Erythroblast (primary cell): ENCODE measurements at regions not wholly inside any gene's neighbourhood (a gene's known extent, or its start where the extent isn't known, plus 50 kb on each side); places are given as distances from the start of the nearest gene placed in this dataset.
"Not testable (repeated sequence)": the region's sequence is repeated elsewhere in the genome, so short reads cannot be mapped to it uniquely, and the experiment has no call there.

Experiments used
- DNase-seq, 2 experiments: peaks; one replicate each; lab custom pipeline; 2025; lab: John Stamatoyannopoulos, UW
- GATA1 ChIP-seq: IDR thresholded peaks from 2 replicates; pipeline ENCODE4 v1.6.1; 2011; ENCODE audit warnings: low read depth, mild to moderate bottlenecking, control low read depth, low read length, moderate library complexity
- POLR2A ChIP-seq: IDR thresholded peaks from 2 replicates; pipeline ENCODE4 v1.6.1; 2011; ENCODE audit warnings: mild to moderate bottlenecking, low read length

DNA sequence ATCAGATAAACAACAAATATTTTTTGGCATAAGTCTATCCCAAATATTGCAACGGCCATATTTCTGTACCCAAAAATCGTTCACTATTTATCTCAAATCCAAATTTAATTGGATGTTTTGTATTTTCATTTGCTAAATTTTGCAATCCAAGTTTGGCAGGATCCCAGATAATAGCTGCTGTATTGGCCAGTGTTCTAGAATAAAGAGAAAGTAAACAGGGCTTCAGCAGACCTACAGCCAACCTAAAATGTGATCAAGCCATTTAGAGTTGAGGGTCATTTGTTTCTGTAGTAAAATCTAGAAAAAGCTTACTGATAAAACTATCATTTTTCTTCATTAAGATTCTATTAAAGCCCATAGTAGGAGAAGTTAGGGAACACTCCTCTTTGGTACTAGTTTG lies 506.6 kb upstream of the PTBP2 start:
- TF ChIP-seq GATA1 (no peak), POLR2A (no peak)

GRCh38 chr1:96220651-96221050 lies 500.9 kb upstream of the PTBP2 start:
- DNase-seq = no peak
- TF ChIP-seq POLR2A (no peak), GATA1 (no peak)

More for the DNA sequence above, 506.6 kb upstream of the PTBP2 start:
- no peak for DNase-seq

- TF ChIP-seq GATA1 = no peak
- TF ChIP-seq POLR2A = no peak
Measured at GRCh38 chr1:96222701-96223100, 498.9 kb upstream of the PTBP2 start.

DNA sequence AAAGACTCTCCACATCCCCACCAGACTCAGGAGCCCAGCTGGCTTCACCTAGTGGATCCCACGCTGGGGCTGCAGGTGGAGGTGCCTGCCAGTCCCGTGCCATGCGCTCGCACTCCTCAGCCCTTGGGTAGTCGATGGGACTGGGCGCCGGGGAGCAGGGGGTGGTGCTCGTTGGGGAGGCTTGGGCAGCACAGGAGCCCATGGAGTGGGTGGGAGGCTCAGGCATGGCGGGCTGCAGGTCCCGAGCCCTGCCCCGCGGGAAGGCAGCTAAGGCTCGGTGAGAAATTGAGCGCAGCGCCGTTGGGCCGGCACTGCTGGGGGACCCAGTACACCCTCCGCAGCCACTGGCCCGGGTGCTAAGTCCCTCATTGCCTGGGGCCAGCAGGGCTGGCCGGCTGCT lies 497.4 kb upstream of the PTBP2 start:
- not testable (repeated sequence) for DNase-seq

More at GRCh38 chr1:96222701-96223100, 498.9 kb upstream of the PTBP2 start:
- DNase-seq = no peak

- DNase-seq = no peak
- no peak for TF ChIP-seq GATA1
- TF ChIP-seq POLR2A = no peak
Measured at GRCh38 chr1:96233422-96233821, 488.2 kb upstream of the PTBP2 start.

DNA sequence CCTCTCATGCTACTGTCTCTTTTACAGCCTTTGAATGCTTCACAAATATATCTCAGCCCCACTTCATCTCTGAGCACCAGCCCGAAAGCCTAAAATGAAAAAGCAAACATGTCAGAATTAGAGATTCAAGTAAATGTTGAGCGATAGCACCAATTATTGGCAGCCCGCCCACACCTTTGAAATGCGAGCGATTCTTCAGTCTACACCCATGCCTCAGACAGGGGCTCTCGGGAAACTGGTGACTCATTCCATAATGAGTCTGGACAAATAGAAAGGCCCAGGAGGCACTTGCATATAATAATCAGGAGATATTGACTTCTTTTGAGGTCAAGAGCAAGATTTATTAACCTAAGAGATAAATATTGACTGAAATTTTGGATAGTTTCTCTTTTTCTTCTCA lies 487.3 kb upstream of the PTBP2 start:
- DNase-seq = peak in 1 of 2 experiments; percentile 11

GRCh38 chr1:96236156-96236739 lies 485.3 kb upstream of the PTBP2 start:
- peak; percentile 23 to 49 for DNase-seq

More for the DNA sequence above, 487.3 kb upstream of the PTBP2 start:
- TF ChIP-seq GATA1 = no peak

DNA sequence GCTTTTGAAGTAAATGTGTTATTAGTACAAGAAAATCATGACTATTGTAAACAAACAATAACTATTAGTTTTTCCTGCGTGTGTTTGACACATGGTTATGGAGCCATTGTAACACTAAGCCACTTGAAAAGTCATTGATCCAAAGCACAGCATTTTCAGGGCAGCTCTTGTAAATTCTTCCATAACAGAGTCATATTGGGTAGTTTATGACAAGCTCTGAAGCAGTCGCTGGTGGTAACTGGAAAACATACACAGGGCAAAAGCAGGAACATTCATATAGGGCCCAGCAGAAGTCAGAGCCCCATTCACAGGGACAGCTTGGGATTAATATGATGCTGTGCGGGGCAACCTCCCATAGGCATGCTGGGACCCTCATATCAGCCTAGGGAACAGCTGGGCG lies 483.2 kb upstream of the PTBP2 start:
- DNase-seq = no peak
- no peak for TF ChIP-seq POLR2A
- TF ChIP-seq GATA1 = no peak

More at GRCh38 chr1:96236156-96236739, 485.3 kb upstream of the PTBP2 start:
- TF ChIP-seq POLR2A (no peak), GATA1 (no peak)

GRCh38 chr1:96240438-96240837 lies 481.1 kb upstream of the PTBP2 start:
- DNase-seq = no peak
- TF ChIP-seq POLR2A = no peak
- no peak for TF ChIP-seq GATA1

- DNase-seq = no peak
- no peak for TF ChIP-seq GATA1
- TF ChIP-seq POLR2A = no peak
Measured at GRCh38 chr1:96253246-96254035, 468.1 kb upstream of the PTBP2 start.

DNA sequence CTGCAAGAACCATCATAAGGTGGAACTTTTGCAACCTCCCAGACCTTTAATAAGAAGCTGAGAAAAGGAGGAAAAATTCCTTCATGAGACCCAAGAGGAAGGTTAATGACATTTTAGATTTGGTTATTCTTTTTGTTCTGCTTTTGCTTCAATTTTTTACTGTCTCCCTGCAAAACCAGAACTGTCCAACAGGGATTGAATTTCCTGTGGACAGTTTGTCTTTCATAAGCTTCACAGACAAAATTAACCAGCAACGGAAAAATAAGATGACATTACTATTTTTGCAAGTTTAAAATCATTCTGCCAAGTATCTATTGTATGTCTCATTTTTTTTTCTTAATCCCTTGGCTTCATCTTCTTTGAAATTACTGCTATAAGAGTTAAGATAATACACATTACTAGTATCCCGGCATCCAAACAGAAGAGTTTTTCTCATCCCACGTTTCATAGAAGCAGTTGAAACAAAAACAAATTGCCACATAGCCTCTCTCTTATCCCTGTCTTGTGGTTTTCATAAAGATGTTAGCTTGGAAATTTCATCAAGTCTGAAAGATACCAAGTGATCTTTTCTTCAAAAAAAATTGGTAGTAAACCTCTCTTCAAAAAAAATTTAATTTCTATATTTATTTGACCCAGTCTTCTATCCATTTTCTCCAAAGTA lies 465.3 kb upstream of the PTBP2 start:
- DNase-seq = no peak
- no peak for TF ChIP-seq POLR2A

GRCh38 chr1:96259399-96259798 lies 462.2 kb upstream of the PTBP2 start:
- no peak for TF ChIP-seq GATA1
- TF ChIP-seq POLR2A = no peak
- DNase-seq = no peak

GRCh38 chr1:96281491-96281890 lies 440.1 kb upstream of the PTBP2 start:
- DNase-seq = no peak
- TF ChIP-seq GATA1 (no peak), POLR2A (no peak)

- no peak for DNase-seq
- TF ChIP-seq POLR2A (no peak), GATA1 (no peak)
Measured at GRCh38 chr1:96290033-96290432, 431.6 kb upstream of the PTBP2 start.
